SK-N-SH (cell line): ENCODE measurements at regions not wholly inside any gene's neighbourhood (a gene's known extent, or its start where the extent isn't known, plus 50 kb on each side); places are given as distances from the start of the nearest gene placed in this dataset.

Source experiments
- CTCF ChIA-PET: fragments of 300-600, 350-600 bp; formaldehyde crosslinking; extraction: SDS; loops from one replicate; lab custom pipeline; 2021; lab: Yijun Ruan, JAX
- POLR2A ChIA-PET: fragments of 350-600 bp; sonication (Branson Sonifier 250); formaldehyde crosslinking; extraction: SDS; loops from one replicate; lab custom pipeline; 2020; ENCODE audit warnings: antibody characterized with exemption, inconsistent platforms; lab: Yijun Ruan, JAX
- DNase-seq: peaks from one replicate; pipeline ENCODE4 v3.0.0; 2012
- H2AFZ ChIP-seq: fragments of 200-600 bp; sonication (generic); 2 replicates; pipeline ENCODE4 v1.8.1; 2016; ENCODE audit warnings: antibody characterized with exemption, mild to moderate bottlenecking, low read depth
- H3F3A ChIP-seq: fragments of 200-600 bp; sonication (generic); replicated peaks from 2 replicates; pipeline ENCODE3; 2016; ENCODE audit warnings: antibody characterized with exemption, mild to moderate bottlenecking; ENCODE audit not compliant: insufficient read depth
- H3K27ac ChIP-seq, 2 experiments: fragments of 200-500 bp in 1 of 2; fragments of 200-600 bp in 1 of 2; sonication (Bioruptor generic) in 1 of 2; sonication (generic), shearing (Covaris generic) in 1 of 2; 2 replicates each; pipeline versions ENCODE4 v1.5.1 to v1.6.1; 2014 to 2016; ENCODE audit warnings: low read depth in 2 of 2, inconsistent platforms in 1 of 2, low read length in 1 of 2, mild to moderate bottlenecking in 1 of 2, mixed read lengths in 1 of 2
- H3K27me3 ChIP-seq: fragments of 200-600 bp; sonication (generic), shearing (Covaris generic); 2 replicates; pipeline ENCODE4 v1.6.1; 2016; ENCODE audit warnings: mixed run types; ENCODE audit not compliant: insufficient read depth
- H3K36me3 ChIP-seq, 2 experiments: fragments of 200-500 bp in 1 of 2; fragments of 200-600 bp in 1 of 2; sonication (Bioruptor generic) in 1 of 2; sonication (generic) in 1 of 2; replicated peaks in 1 of 2; 2 replicates each; pipeline versions ENCODE3 to v1.5.1; 2014 to 2016; ENCODE audit warnings: low read length in 1 of 2, mild to moderate bottlenecking in 1 of 2; ENCODE audit not compliant: insufficient read depth in 2 of 2, control insufficient read depth in 1 of 2
- H3K4me1 ChIP-seq, 2 experiments: fragments of 200-500 bp in 1 of 2; fragments of 200-600 bp in 1 of 2; sonication (Bioruptor generic) in 1 of 2; sonication (generic), shearing (Covaris generic) in 1 of 2; 2 replicates each; pipeline versions ENCODE4 v1.5.1 to v1.6.1; 2014 to 2016; ENCODE audit warnings: low read depth in 1 of 2, low read length in 1 of 2, mixed run types in 1 of 2; ENCODE audit not compliant: insufficient read depth in 2 of 2, control insufficient read depth in 1 of 2
- H3K4me2 ChIP-seq: fragments of 200-600 bp; sonication (generic), shearing (Covaris generic); 2 replicates; pipeline ENCODE4 v1.6.1; 2017; ENCODE audit warnings: mixed run types
- H3K4me3 ChIP-seq, 2 experiments: fragments of 200-500 bp in 1 of 2; fragments of 200-600 bp in 1 of 2; sonication (Bioruptor generic) in 1 of 2; sonication (generic), shearing (Covaris generic) in 1 of 2; 2 replicates each; pipeline versions ENCODE4 v1.5.1 to v1.8.1; 2014 to 2016; ENCODE audit warnings: low read depth in 2 of 2, inconsistent platforms in 1 of 2, low read length in 1 of 2, mild to moderate bottlenecking in 1 of 2, mixed read lengths in 1 of 2, moderate library complexity in 1 of 2
- H3K79me2 ChIP-seq: fragments of 200-600 bp; sonication (generic); 2 replicates; pipeline ENCODE4 v1.8.1; 2017; ENCODE audit warnings: mild to moderate bottlenecking; ENCODE audit not compliant: insufficient read depth
- H3K9ac ChIP-seq: fragments of 200-600 bp; sonication (generic); 2 replicates; pipeline ENCODE4 v1.6.1; 2017; ENCODE audit warnings: mixed run types
- H3K9me2 ChIP-seq: fragments of 200-600 bp; sonication (generic); 2 replicates; pipeline ENCODE4 v1.6.1; 2017; ENCODE audit warnings: mixed run types
- H3K9me3 ChIP-seq: fragments of 200-600 bp; sonication (generic); 2 replicates; pipeline ENCODE4 v1.6.1; 2017; ENCODE audit warnings: mixed run types, mild to moderate bottlenecking, moderate library complexity
- H4K20me1 ChIP-seq: fragments of 200-600 bp; sonication (generic); 2 replicates; pipeline ENCODE4 v1.6.1; 2017; ENCODE audit warnings: mild to moderate bottlenecking, mixed run types; ENCODE audit not compliant: insufficient read depth
- EP300 ChIP-seq, 2 experiments: IDR thresholded peaks; 2 replicates each; pipeline versions ENCODE4 v1.4.0 to v1.6.1; 2012; ENCODE audit warnings: borderline replicate concordance in 1 of 2, low read depth in 1 of 2, low read length in 1 of 2
- EZH2phosphoT487 ChIP-seq: fragments of 200-600 bp; sonication (generic); IDR thresholded peaks from 2 replicates; pipeline ENCODE4 v1.6.1; 2017; ENCODE audit warnings: low read depth, mixed run types, mild to moderate bottlenecking, antibody characterized with exemption, moderate library complexity, borderline replicate concordance
- GATA2 ChIP-seq: sonication (generic); formaldehyde crosslinking; IDR thresholded peaks from 2 replicates; pipeline ENCODE4 v1.5.0; 2020; ENCODE audit warnings: mild to moderate bottlenecking, missing genetic modification reagents
- IRF3 ChIP-seq: fragments of 150-350 bp; IDR thresholded peaks from 2 replicates; pipeline ENCODE4 v1.6.1; 2016; ENCODE audit warnings: mild to moderate bottlenecking, low read depth, low read length
- JUND ChIP-seq: IDR thresholded peaks from 2 replicates; pipeline ENCODE4 v1.4.0; 2012
- MEF2A ChIP-seq: IDR thresholded peaks from 2 replicates; pipeline ENCODE4 v1.4.0; 2012; ENCODE audit warnings: low read depth, borderline replicate concordance
- NFIC ChIP-seq: IDR thresholded peaks from 2 replicates; pipeline ENCODE4 v1.4.0; 2012; ENCODE audit warnings: borderline replicate concordance
- NRF1 ChIP-seq: IDR thresholded peaks from 2 replicates; pipeline ENCODE4 v1.6.1; 2012; ENCODE audit warnings: low read depth, mild to moderate bottlenecking, low read length
- PBX3 ChIP-seq: IDR thresholded peaks from 2 replicates; pipeline ENCODE4; 2012
- POLR2AphosphoS5 ChIP-seq: IDR thresholded peaks from 2 replicates; pipeline ENCODE4 v1.6.1; 2012; ENCODE audit warnings: low read depth, low read length
- RAD21 ChIP-seq: IDR thresholded peaks from 2 replicates; pipeline ENCODE4 v1.6.1; 2012; ENCODE audit warnings: mild to moderate bottlenecking, low read length
- RFX5 ChIP-seq: IDR thresholded peaks from 2 replicates; pipeline ENCODE4 v1.6.1; 2012; ENCODE audit warnings: mild to moderate bottlenecking, improper control_type of control experiment, low read length
- SIN3A ChIP-seq: IDR thresholded peaks from 2 replicates; pipeline ENCODE4 v1.6.1; 2012; ENCODE audit warnings: low read depth, mild to moderate bottlenecking, low read length, moderate library complexity, borderline replicate concordance
- TAF1 ChIP-seq: IDR thresholded peaks from 2 replicates; pipeline ENCODE4 v1.6.1; 2012; ENCODE audit warnings: low read depth, mild to moderate bottlenecking, low read length, moderate library complexity, borderline replicate concordance
- TCF12 ChIP-seq: IDR thresholded peaks from 2 replicates; pipeline ENCODE4 v1.4.0; 2012
- USF1 ChIP-seq: IDR thresholded peaks from 2 replicates; pipeline ENCODE4 v1.4.0; 2012; ENCODE audit warnings: low read depth, borderline replicate concordance
- USF2 ChIP-seq: fragments of 150-350 bp; IDR thresholded peaks from 2 replicates; pipeline ENCODE4 v1.6.1; 2017; ENCODE audit warnings: antibody characterized with exemption, low read length, low read depth, borderline replicate concordance
- ZBTB33 ChIP-seq: IDR thresholded peaks from 2 replicates; pipeline ENCODE4 v1.4.0; 2012; ENCODE audit warnings: low read depth, borderline replicate concordance
- WGBS: methylation state at CpG from one replicate; pipeline ENCODE4 v1.1.6; 2017; ENCODE audit warnings: low lambda C conversion rate; 5-methylcytosine and 5-hydroxymethylcytosine counted together

- peaks cover 5% of the 10 kb centered on the region; the same call in 1 of the 2 replicates for H3K27me3 ChIP-seq
- no peaks in the 10 kb centered on the region for H3K9me3 ChIP-seq
- H2AFZ ChIP-seq: no peak overlapping the region
- no peaks in the 10 kb centered on the region for H4K20me1 ChIP-seq
- H3K4me3 ChIP-seq: no peak overlapping the region
- H3K4me2 ChIP-seq: no peak overlapping the region
- no peaks in the 10 kb centered on the region for H3K9me2 ChIP-seq
- no peaks in the 10 kb centered on the region for H3K79me2 ChIP-seq
- no peaks in the 10 kb centered on the region for H3K4me1 ChIP-seq
- no peaks in the 10 kb centered on the region for H3F3A ChIP-seq
- WGBS: 6% methylated on average over 7 of the region's 7 CpGs
- no peak for DNase-seq
- H3K9ac ChIP-seq: no peak overlapping the region
- no peaks in the 10 kb centered on the region for H3K36me3 ChIP-seq
- no peak for TF ChIP-seq NRF1
- no peak for TF ChIP-seq TCF12
- no peak for TF ChIP-seq PBX3
- no peak for TF ChIP-seq RFX5
- no peak for TF ChIP-seq GATA2 (CRISPR knock-in tag)
- no peak for TF ChIP-seq IRF3
- TF ChIP-seq USF2: no peak
- no peak for TF ChIP-seq TAF1
- TF ChIP-seq ZBTB33: no peak
- TF ChIP-seq MEF2A: no peak
- no peak for TF ChIP-seq RAD21
- no peak for TF ChIP-seq EP300 (IDR thresholded peaks at IDR 0.05; ENCODE audit: borderline replicate concordance in 1 of 2, low read depth in 1 of 2, low read length in 1 of 2)
- no peak for TF ChIP-seq JUND
- no peak for TF ChIP-seq POLR2AphosphoS5
- TF ChIP-seq EZH2phosphoT487: no peak
- no peak for TF ChIP-seq USF1
- TF ChIP-seq NFIC: no peak
- TF ChIP-seq SIN3A: no peak
- ChIA-PET POLR2A (no interaction called here), CTCF (interaction anchor here (1.0 kb wide), 1 partner anchor 14 kb away, joined by 3 read pairs; no protein-coding TSS in a partner anchor)
- H3K27ac ChIP-seq: no peak overlapping the region
Measured at GRCh38 chr7:21200503-21200902, 227.4 kb upstream of the SP4 start.
